ENCODE measurements at regions not wholly inside any gene's neighbourhood (a gene's known extent, or its start where the extent isn't known, plus 50 kb on each side); places are given as distances from the start of the nearest gene placed in this dataset.

- TF ChIP-seq FOXP2 (optimal IDR thresholded peaks at IDR 0.05; ENCODE audit: borderline replicate concordance, extremely low read depth, extremely low read length, insufficient read depth) (no peak), POLR2AphosphoS5 (IDR thresholded peaks at IDR 0.05; ENCODE audit: low read depth, low read length) (no peak), REST (IDR thresholded peaks at IDR 0.05; ENCODE audit: insufficient read depth in 1 of 2, low read depth in 2 of 2, low read length in 2 of 2) (no peak), TAF1 (IDR thresholded peaks at IDR 0.05; ENCODE audit: borderline replicate concordance, insufficient read depth, low read length) (no peak), SIN3A (IDR thresholded peaks at IDR 0.05; ENCODE audit: borderline replicate concordance, insufficient read depth, low read length) (no peak)
These were observed 1017.6 kb downstream of the KCNT2 start for GRCh38 chr1:195590649-195591048.

GRCh38 chr1:195584870-195585624 is 1023.2 kb downstream of the KCNT2 start:
- TF ChIP-seq SIN3A (IDR thresholded peaks at IDR 0.05; ENCODE audit: borderline replicate concordance, insufficient read depth, low read length) (no peak), FOXP2 (optimal IDR thresholded peaks at IDR 0.05; ENCODE audit: borderline replicate concordance, extremely low read depth, extremely low read length, insufficient read depth) (no peak), TAF1 (IDR thresholded peaks at IDR 0.05; ENCODE audit: borderline replicate concordance, insufficient read depth, low read length) (no peak), POLR2AphosphoS5 (IDR thresholded peaks at IDR 0.05; ENCODE audit: low read depth, low read length) (no peak), REST (IDR thresholded peaks at IDR 0.05; ENCODE audit: insufficient read depth in 1 of 2, low read depth in 2 of 2, low read length in 2 of 2) (no peak)

- no peak for TF ChIP-seq REST (IDR thresholded peaks at IDR 0.05; ENCODE audit: insufficient read depth in 1 of 2, low read depth in 2 of 2, low read length in 2 of 2)
- TF ChIP-seq TAF1 (IDR thresholded peaks at IDR 0.05; ENCODE audit: borderline replicate concordance, insufficient read depth, low read length) = no peak
- TF ChIP-seq SIN3A (IDR thresholded peaks at IDR 0.05; ENCODE audit: borderline replicate concordance, insufficient read depth, low read length) = no peak
- no peak for TF ChIP-seq POLR2AphosphoS5 (IDR thresholded peaks at IDR 0.05; ENCODE audit: low read depth, low read length)
- TF ChIP-seq FOXP2 (optimal IDR thresholded peaks at IDR 0.05; ENCODE audit: borderline replicate concordance, extremely low read depth, extremely low read length, insufficient read depth) = no peak
These were observed 1027.3 kb downstream of the KCNT2 start for GRCh38 chr1:195580988-195581387.

GRCh38 chr1:195577748-195578147 is 1030.5 kb downstream of the KCNT2 start:
- no peak for TF ChIP-seq POLR2AphosphoS5 (IDR thresholded peaks at IDR 0.05; ENCODE audit: low read depth, low read length)
- no peak for TF ChIP-seq TAF1 (IDR thresholded peaks at IDR 0.05; ENCODE audit: borderline replicate concordance, insufficient read depth, low read length)

GRCh38 chr1:195576641-195577040 is 1031.6 kb downstream of the KCNT2 start:
- no peak for TF ChIP-seq REST (IDR thresholded peaks at IDR 0.05; ENCODE audit: insufficient read depth in 1 of 2, low read depth in 2 of 2, low read length in 2 of 2)
- no peak for TF ChIP-seq TAF1 (IDR thresholded peaks at IDR 0.05; ENCODE audit: borderline replicate concordance, insufficient read depth, low read length)
- TF ChIP-seq POLR2AphosphoS5 (IDR thresholded peaks at IDR 0.05; ENCODE audit: low read depth, low read length) = no peak
- no peak for TF ChIP-seq SIN3A (IDR thresholded peaks at IDR 0.05; ENCODE audit: borderline replicate concordance, insufficient read depth, low read length)
- TF ChIP-seq FOXP2 (optimal IDR thresholded peaks at IDR 0.05; ENCODE audit: borderline replicate concordance, extremely low read depth, extremely low read length, insufficient read depth) = no peak
